ENCODE measurements at regions not wholly inside any gene's neighbourhood (a gene's known extent, or its start where the extent isn't known, plus 50 kb on each side); places are given as distances from the start of the nearest gene placed in this dataset.

GRCh38 chr18:67123901-67124300 lies 392.6 kb downstream of the DSEL start:
- Histone ChIP-seq H3K79me2 (ENCODE audit: insufficient read depth, low read length) (no peaks in the 10 kb centered on the region), H3T11ph (ENCODE audit: low read length) (no peak overlapping the region), H3K14ac (ENCODE audit: insufficient read depth, low read length) (no peak overlapping the region), H3K18ac (ENCODE audit: insufficient read length, low read depth, low read length) (no peak overlapping the region), H3K27ac (ENCODE audit: insufficient read length, low read depth, low read length) (no peak overlapping the region), H4K91ac (ENCODE audit: insufficient read length, low read depth, low read length) (no peak overlapping the region), H3K4ac (ENCODE audit: low read depth, low read length) (no peak overlapping the region), H3K23ac (ENCODE audit: insufficient read length, low read depth, low read length) (no peak overlapping the region), H2AFZ (ENCODE audit: low read length) (no peak overlapping the region), H3K79me1 (ENCODE audit: insufficient read depth, low read depth, low read length, poor library complexity, severe bottlenecking) (no peaks in the 10 kb centered on the region), H3K4me2 (ENCODE audit: insufficient read depth, insufficient read length, low read length) (no peak overlapping the region), H2BK20ac (ENCODE audit: low read depth, low read length, poor library complexity, severe bottlenecking) (no peak overlapping the region), H2BK120ac (ENCODE audit: low read depth, low read length, poor library complexity, severe bottlenecking) (no peak overlapping the region), H3K9ac (ENCODE audit: extremely low read depth, insufficient read length, low read length) (no peak overlapping the region), H4K8ac (replicated peaks; ENCODE audit: insufficient read length, low read depth, low read length) (no peak overlapping the region), H2AK5ac (ENCODE audit: insufficient read length, low read length) (no peak overlapping the region), H3K9me3 (ENCODE audit: control insufficient read depth, low read depth, low read length) (no peaks in the 10 kb centered on the region), H2BK5ac (ENCODE audit: insufficient read length, low read length) (no peak overlapping the region), H2BK15ac (ENCODE audit: low read depth, low read length) (no peak overlapping the region), H3K56ac (ENCODE audit: insufficient read length, low read depth, low read length) (no peak overlapping the region), H3K4me1 (ENCODE audit: insufficient read depth, low read length) (no peaks in the 10 kb centered on the region), H3K27me3 (ENCODE audit: insufficient read depth, low read length) (no peaks in the 10 kb centered on the region), H4K5ac (ENCODE audit: insufficient read length, low read depth, low read length) (no peak overlapping the region), H2BK12ac (ENCODE audit: insufficient read length, low read depth, low read length) (no peak overlapping the region), H4K20me1 (ENCODE audit: control insufficient read depth, insufficient read depth, insufficient read length) (no peaks in the 10 kb centered on the region), H3K23me2 (ENCODE audit: insufficient read length, low read depth, low read length, poor library complexity, severe bottlenecking) (no peaks in the 10 kb centered on the region)
- WGBS (ENCODE audit: extremely low coverage, insufficient read length, low lambda C conversion rate) = no CpG with 5 or more reads among the region's 1 CpG
- H3K4me1 Mint-ChIP-seq = no peaks in the 10 kb centered on the region
- H3K36me3 Mint-ChIP-seq (ENCODE audit: insufficient read depth in 1 of 3, low read depth in 3 of 3) = peaks cover 4 to 17% (median 4%) of the 10 kb centered on the region in 3 experiments; a peak in 4 of 7 replicates
- H3K9me3 Mint-ChIP-seq = peaks cover 10 to 18% of the 10 kb centered on the region in 2 experiments; a peak in 3 of 5 replicates
- no peak overlapping the region for H3K4me3 Mint-ChIP-seq
- TF ChIP-seq CTCF (conservative IDR thresholded peaks at IDR 0.05) = no peak
- no peaks in the 10 kb centered on the region for H3K27me3 Mint-ChIP-seq (ENCODE audit: low read depth)
- H3K27ac Mint-ChIP-seq = no peak overlapping the region
- DNase-seq = no peak
